Epithelial cell of proximal tubule (primary cell): ENCODE measurements at regions not wholly inside any gene's neighbourhood (a gene's known extent, or its start where the extent isn't known, plus 50 kb on each side); places are given as distances from the start of the nearest gene placed in this dataset.

ENCODE experiments used
- DNase-seq: peaks from one replicate; pipeline ENCODE4 v3.0.0-alpha.2; 2011; ENCODE audit warnings: low read depth
- H3K4me3 ChIP-seq: 2 replicates; pipeline ENCODE4 v1.5.1; 2011; ENCODE audit warnings: low read depth, mild to moderate bottlenecking, low read length
- CTCF ChIP-seq: conservative IDR thresholded peaks from 2 replicates; pipeline ENCODE4 v1.5.1; 2012; ENCODE audit warnings: low read depth, mild to moderate bottlenecking, low read length

GRCh38 chr10:108784534-108784933, 1138.8 kb downstream of the XPNPEP1 start:
- H3K4me3 ChIP-seq: no peak overlapping the region
- no peak for TF ChIP-seq CTCF
- no peak for DNase-seq

- peak; percentile 48 for TF ChIP-seq CTCF
- no peak for DNase-seq
- no peak overlapping the region for H3K4me3 ChIP-seq
Observed at GRCh38 chr10:108783897-108784296, 1139.4 kb downstream of the XPNPEP1 start.

DNA sequence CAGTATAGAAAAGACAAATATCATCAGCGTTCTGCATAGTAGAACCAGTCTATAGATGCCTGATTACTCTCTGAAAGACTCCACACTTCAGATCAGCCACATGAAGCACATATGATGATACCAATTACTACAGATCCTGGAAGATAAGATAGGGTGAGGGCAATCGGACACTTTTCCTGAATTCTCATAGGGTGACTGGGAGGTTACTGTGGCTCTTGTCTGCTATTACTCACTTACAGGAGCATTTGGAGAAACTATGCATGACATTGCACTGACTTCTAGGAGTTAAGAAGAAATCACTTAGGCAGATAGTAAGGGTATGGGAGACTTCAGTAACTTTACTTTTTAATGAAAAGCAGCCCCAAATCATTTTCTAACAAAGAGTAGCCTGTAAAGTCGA, 1140.9 kb downstream of the XPNPEP1 start:
- no peak overlapping the region for H3K4me3 ChIP-seq
- TF ChIP-seq CTCF: no peak
- no peak for DNase-seq

- DNase-seq: no peak
- H3K4me3 ChIP-seq: no peak overlapping the region
- no peak for TF ChIP-seq CTCF
Observed at GRCh38 chr10:108779501-108779900, 1143.8 kb downstream of the XPNPEP1 start.

GRCh38 chr10:108775911-108776475, 1147.3 kb downstream of the XPNPEP1 start:
- no peak for DNase-seq
- TF ChIP-seq CTCF: no peak
- no peak overlapping the region for H3K4me3 ChIP-seq

DNA sequence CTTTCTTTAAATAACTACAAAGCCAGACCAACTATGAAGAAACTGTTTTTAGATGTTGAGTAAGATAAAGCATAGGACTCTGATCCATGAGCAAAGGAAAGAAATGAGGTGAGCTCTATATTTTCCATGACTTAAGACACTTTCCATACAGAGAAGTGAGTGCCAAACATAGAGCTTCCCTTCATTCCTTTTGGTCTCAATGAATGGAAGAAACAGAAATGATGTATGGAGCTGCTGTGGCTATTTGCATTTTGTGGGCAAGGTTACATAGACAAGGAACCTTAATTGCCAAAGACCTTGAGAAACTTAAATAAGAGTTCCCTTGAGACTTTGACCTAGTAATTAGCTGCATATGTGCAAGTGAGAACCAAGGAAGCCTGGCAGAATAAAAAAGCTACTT, 1152.2 kb downstream of the XPNPEP1 start:
- no peak for DNase-seq
- H3K4me3 ChIP-seq: no peak overlapping the region
- no peak for TF ChIP-seq CTCF

DNA sequence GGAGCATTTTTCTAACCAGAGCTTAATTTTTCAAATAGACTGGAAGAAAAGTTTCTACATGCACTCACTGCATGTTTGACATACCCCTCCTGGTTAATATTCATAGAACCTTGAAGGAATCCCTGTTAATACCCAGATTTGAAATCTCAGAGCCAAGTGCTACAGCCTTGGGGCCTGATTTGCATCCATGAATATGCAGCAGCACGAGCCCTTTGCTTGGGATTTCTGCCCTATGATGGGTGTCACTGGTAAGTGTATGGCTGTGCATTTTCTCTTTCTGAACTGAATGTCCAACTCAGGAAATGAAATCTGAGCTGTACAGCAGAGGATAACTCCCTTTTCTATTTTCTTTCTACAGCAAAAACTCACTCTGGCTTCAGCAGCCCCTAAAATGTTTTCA, 1157.5 kb downstream of the XPNPEP1 start:
- no peak for TF ChIP-seq CTCF
- H3K4me3 ChIP-seq: no peak overlapping the region
- no peak for DNase-seq
